Right atrium auricular region (tissue), 2 donors: ENCODE measurements at regions not wholly inside any gene's neighbourhood (a gene's known extent, or its start where the extent isn't known, plus 50 kb on each side); places are given as distances from the start of the nearest gene placed in this dataset.

Experiments
- DNase-seq: peaks from one replicate; pipeline ENCODE4 v3.0.0-alpha.2; 2019; ENCODE audit warnings: low spot score
- H3K27ac ChIP-seq, 2 donors: fragments of 200-600 bp; sonication (generic); 1 replicate in 1 of 2; 2 replicates in 1 of 2; pipeline ENCODE4 v1.5.1; 2016 to 2019
- H3K27me3 ChIP-seq, 2 donors: fragments of 200-600 bp; sonication (generic); one replicate each; pipeline versions ENCODE4 v1.5.1 to v1.6.0; 2017 to 2019
- H3K36me3 ChIP-seq: fragments of 200-600 bp; sonication (generic); one replicate; pipeline ENCODE4 v1.5.1; 2016
- H3K4me1 ChIP-seq, 2 donors: fragments of 200-600 bp; sonication (generic); one replicate each; pipeline versions ENCODE4 v1.5.1 to v1.6.0; 2017 to 2019
- H3K4me3 ChIP-seq, 2 donors: fragments of 200-600 bp; sonication (generic); 1 replicate in 1 of 2; 2 replicates in 1 of 2; pipeline ENCODE4 v1.5.1; 2017 to 2019; ENCODE audit warnings: mild to moderate bottlenecking in 1 of 2, moderate library complexity in 1 of 2
- H3K9me3 ChIP-seq, 2 donors: fragments of 200-600 bp; sonication (generic); one replicate each; pipeline ENCODE4 v1.5.1; 2019
- CTCF ChIP-seq, 2 donors: fragments of 200-600 bp; sonication (generic); IDR thresholded peaks; one replicate each; pipeline ENCODE4 v1.5.1; 2019; ENCODE audit warnings: antibody characterized with exemption in 2 of 2

- Histone ChIP-seq H3K4me1 (no peaks in the 10 kb centered on the region), H3K27ac (no peak overlapping the region), H3K4me3 (no peak overlapping the region), H3K36me3 (no peaks in the 10 kb centered on the region), H3K9me3 (no peaks in the 10 kb centered on the region), H3K27me3 (no peaks in the 10 kb centered on the region)
- DNase-seq: no peak
- no peak for TF ChIP-seq CTCF (IDR thresholded peaks at IDR 0.05)
These were observed 174.3 kb upstream of the ZBTB20 start for GRCh38 chr3:115321400-115321805.

GRCh38 chr3:115322901-115323300 lies 175.8 kb upstream of the ZBTB20 start:
- H3K36me3 ChIP-seq: no peaks in the 10 kb centered on the region
- no peaks in the 10 kb centered on the region for H3K9me3 ChIP-seq
- DNase-seq: no peak
- TF ChIP-seq CTCF (IDR thresholded peaks at IDR 0.05): no peak
- H3K27ac ChIP-seq: no peak overlapping the region
- no peak overlapping the region for H3K4me3 ChIP-seq
- no peaks in the 10 kb centered on the region for H3K27me3 ChIP-seq
- no peaks in the 10 kb centered on the region for H3K4me1 ChIP-seq

- no peaks in the 10 kb centered on the region for H3K36me3 ChIP-seq
- H3K27ac ChIP-seq: no peak overlapping the region
- no peak overlapping the region for H3K4me3 ChIP-seq
- no peak for DNase-seq
- H3K27me3 ChIP-seq: no peaks in the 10 kb centered on the region
- H3K9me3 ChIP-seq: no peaks in the 10 kb centered on the region
- TF ChIP-seq CTCF (IDR thresholded peaks at IDR 0.05): no peak
- H3K4me1 ChIP-seq: no peaks in the 10 kb centered on the region
These were observed 176.3 kb upstream of the ZBTB20 start for GRCh38 chr3:115323380-115323779.

- DNase-seq: no peak
- no peaks in the 10 kb centered on the region for H3K4me1 ChIP-seq
- H3K9me3 ChIP-seq: no peaks in the 10 kb centered on the region
- no peak for TF ChIP-seq CTCF (IDR thresholded peaks at IDR 0.05)
- no peak overlapping the region for H3K27ac ChIP-seq
- H3K36me3 ChIP-seq: no peaks in the 10 kb centered on the region
- H3K27me3 ChIP-seq: no peaks in the 10 kb centered on the region
- H3K4me3 ChIP-seq: no peak overlapping the region
These were observed 177.0 kb upstream of the ZBTB20 start for GRCh38 chr3:115324056-115324455.

GRCh38 chr3:115325539-115325938 lies 178.5 kb upstream of the ZBTB20 start:
- H3K36me3 ChIP-seq: no peaks in the 10 kb centered on the region
- H3K27ac ChIP-seq: no peak overlapping the region
- no peak for TF ChIP-seq CTCF (IDR thresholded peaks at IDR 0.05)
- no peak for DNase-seq
- no peak overlapping the region for H3K4me3 ChIP-seq
- no peaks in the 10 kb centered on the region for H3K4me1 ChIP-seq
- H3K9me3 ChIP-seq: no peaks in the 10 kb centered on the region
- H3K27me3 ChIP-seq: no peaks in the 10 kb centered on the region

GRCh38 chr3:115330430-115330829 lies 183.3 kb upstream of the ZBTB20 start:
- DNase-seq: no peak
- Histone ChIP-seq H3K9me3 (no peaks in the 10 kb centered on the region), H3K4me3 (no peak overlapping the region), H3K27me3 (no peaks in the 10 kb centered on the region), H3K27ac (no peak overlapping the region), H3K4me1 (no peaks in the 10 kb centered on the region), H3K36me3 (no peaks in the 10 kb centered on the region)
- TF ChIP-seq CTCF (IDR thresholded peaks at IDR 0.05): no peak
